ENCODE measurements at regions not wholly inside any gene's neighbourhood (a gene's known extent, or its start where the extent isn't known, plus 50 kb on each side); places are given as distances from the start of the nearest gene placed in this dataset.

GRCh38 chr3:124565013-124565412 lies 165.2 kb upstream of the UMPS start:
- Histone ChIP-seq H3K4me3 (ENCODE audit: low read length in 2 of 2) (no peak overlapping the region), H3K4me1 (ENCODE audit: control insufficient read depth in 2 of 2, insufficient read depth in 2 of 2, low read length in 2 of 2) (peaks cover 0 to 3% of the 10 kb centered on the region in 2 donors), H3K27ac (ENCODE audit: low read depth in 2 of 2, low read length in 2 of 2) (no peak overlapping the region), H3K36me3 (ENCODE audit: control insufficient read depth in 2 of 2, insufficient read depth in 2 of 2, low read length in 2 of 2) (no peaks in the 10 kb centered on the region), H3K9me3 (ENCODE audit: control insufficient read depth in 2 of 2, low read length in 2 of 2) (no peaks in the 10 kb centered on the region), H3K9ac (ENCODE audit: low read depth in 1 of 2, low read length in 2 of 2) (no peak overlapping the region), H3K27me3 (ENCODE audit: control insufficient read depth in 2 of 2, insufficient read depth in 2 of 2, low read length in 2 of 2) (no peaks in the 10 kb centered on the region)

GRCh38 chr3:124565551-124565950 lies 164.7 kb upstream of the UMPS start:
- no peaks in the 10 kb centered on the region for H3K9me3 ChIP-seq (ENCODE audit: control insufficient read depth in 2 of 2, low read length in 2 of 2)
- no peaks in the 10 kb centered on the region for H3K36me3 ChIP-seq (ENCODE audit: control insufficient read depth in 2 of 2, insufficient read depth in 2 of 2, low read length in 2 of 2)
- no peaks in the 10 kb centered on the region for H3K27me3 ChIP-seq (ENCODE audit: control insufficient read depth in 2 of 2, insufficient read depth in 2 of 2, low read length in 2 of 2)
- no peak overlapping the region for H3K4me3 ChIP-seq (ENCODE audit: low read length in 2 of 2)
- no peak overlapping the region for H3K27ac ChIP-seq (ENCODE audit: low read depth in 2 of 2, low read length in 2 of 2)
- H3K4me1 ChIP-seq (ENCODE audit: control insufficient read depth in 2 of 2, insufficient read depth in 2 of 2, low read length in 2 of 2): peaks cover 0 to 3% of the 10 kb centered on the region in 2 donors
- H3K9ac ChIP-seq (ENCODE audit: low read depth in 1 of 2, low read length in 2 of 2): no peak overlapping the region

GRCh38 chr3:124566701-124567100 lies 163.6 kb upstream of the UMPS start:
- Histone ChIP-seq H3K36me3 (ENCODE audit: control insufficient read depth in 2 of 2, insufficient read depth in 2 of 2, low read length in 2 of 2) (no peaks in the 10 kb centered on the region), H3K9ac (ENCODE audit: low read depth in 1 of 2, low read length in 2 of 2) (no peak overlapping the region), H3K27me3 (ENCODE audit: control insufficient read depth in 2 of 2, insufficient read depth in 2 of 2, low read length in 2 of 2) (no peaks in the 10 kb centered on the region), H3K4me3 (ENCODE audit: low read length in 2 of 2) (no peak overlapping the region), H3K9me3 (ENCODE audit: control insufficient read depth in 2 of 2, low read length in 2 of 2) (no peaks in the 10 kb centered on the region), H3K4me1 (ENCODE audit: control insufficient read depth in 2 of 2, insufficient read depth in 2 of 2, low read length in 2 of 2) (peaks cover 0 to 3% of the 10 kb centered on the region in 2 donors), H3K27ac (ENCODE audit: low read depth in 2 of 2, low read length in 2 of 2) (no peak overlapping the region)

- no peak overlapping the region for H3K9ac ChIP-seq (ENCODE audit: low read depth in 1 of 2, low read length in 2 of 2)
- H3K36me3 ChIP-seq (ENCODE audit: control insufficient read depth in 2 of 2, insufficient read depth in 2 of 2, low read length in 2 of 2): no peaks in the 10 kb centered on the region
- no peaks in the 10 kb centered on the region for H3K27me3 ChIP-seq (ENCODE audit: control insufficient read depth in 2 of 2, insufficient read depth in 2 of 2, low read length in 2 of 2)
- H3K9me3 ChIP-seq (ENCODE audit: control insufficient read depth in 2 of 2, low read length in 2 of 2): no peaks in the 10 kb centered on the region
- H3K27ac ChIP-seq (ENCODE audit: low read depth in 2 of 2, low read length in 2 of 2): no peak overlapping the region
- H3K4me1 ChIP-seq (ENCODE audit: control insufficient read depth in 2 of 2, insufficient read depth in 2 of 2, low read length in 2 of 2): peaks cover 0 to 3% of the 10 kb centered on the region in 2 donors
- no peak overlapping the region for H3K4me3 ChIP-seq (ENCODE audit: low read length in 2 of 2)
Measured at GRCh38 chr3:124567179-124567578, 163.1 kb upstream of the UMPS start.

- no peaks in the 10 kb centered on the region for H3K27me3 ChIP-seq (ENCODE audit: control insufficient read depth in 2 of 2, insufficient read depth in 2 of 2, low read length in 2 of 2)
- no peak overlapping the region for H3K4me3 ChIP-seq (ENCODE audit: low read length in 2 of 2)
- H3K27ac ChIP-seq (ENCODE audit: low read depth in 2 of 2, low read length in 2 of 2): no peak overlapping the region
- no peaks in the 10 kb centered on the region for H3K9me3 ChIP-seq (ENCODE audit: control insufficient read depth in 2 of 2, low read length in 2 of 2)
- no peak overlapping the region for H3K9ac ChIP-seq (ENCODE audit: low read depth in 1 of 2, low read length in 2 of 2)
- no peaks in the 10 kb centered on the region for H3K36me3 ChIP-seq (ENCODE audit: control insufficient read depth in 2 of 2, insufficient read depth in 2 of 2, low read length in 2 of 2)
- H3K4me1 ChIP-seq (ENCODE audit: control insufficient read depth in 2 of 2, insufficient read depth in 2 of 2, low read length in 2 of 2): peaks cover 0 to 2% of the 10 kb centered on the region in 2 donors
Measured at GRCh38 chr3:124569761-124570160, 160.5 kb upstream of the UMPS start.

GRCh38 chr3:124570232-124570631 lies 160.0 kb upstream of the UMPS start:
- no peaks in the 10 kb centered on the region for H3K4me1 ChIP-seq (ENCODE audit: control insufficient read depth in 2 of 2, insufficient read depth in 2 of 2, low read length in 2 of 2)
- H3K4me3 ChIP-seq (ENCODE audit: low read length in 2 of 2): no peak overlapping the region
- no peak overlapping the region for H3K9ac ChIP-seq (ENCODE audit: low read depth in 1 of 2, low read length in 2 of 2)
- no peak overlapping the region for H3K27ac ChIP-seq (ENCODE audit: low read depth in 2 of 2, low read length in 2 of 2)
- no peaks in the 10 kb centered on the region for H3K27me3 ChIP-seq (ENCODE audit: control insufficient read depth in 2 of 2, insufficient read depth in 2 of 2, low read length in 2 of 2)
- H3K9me3 ChIP-seq (ENCODE audit: control insufficient read depth in 2 of 2, low read length in 2 of 2): no peaks in the 10 kb centered on the region
- H3K36me3 ChIP-seq (ENCODE audit: control insufficient read depth in 2 of 2, insufficient read depth in 2 of 2, low read length in 2 of 2): no peaks in the 10 kb centered on the region

GRCh38 chr3:124572851-124573405 lies 157.3 kb upstream of the UMPS start:
- Histone ChIP-seq H3K4me3 (ENCODE audit: low read length in 2 of 2) (no peak overlapping the region), H3K36me3 (ENCODE audit: control insufficient read depth in 2 of 2, insufficient read depth in 2 of 2, low read length in 2 of 2) (no peaks in the 10 kb centered on the region), H3K4me1 (ENCODE audit: control insufficient read depth in 2 of 2, insufficient read depth in 2 of 2, low read length in 2 of 2) (no peaks in the 10 kb centered on the region), H3K9ac (ENCODE audit: low read depth in 1 of 2, low read length in 2 of 2) (no peak overlapping the region), H3K27ac (ENCODE audit: low read depth in 2 of 2, low read length in 2 of 2) (no peak overlapping the region), H3K9me3 (ENCODE audit: control insufficient read depth in 2 of 2, low read length in 2 of 2) (no peaks in the 10 kb centered on the region), H3K27me3 (ENCODE audit: control insufficient read depth in 2 of 2, insufficient read depth in 2 of 2, low read length in 2 of 2) (no peaks in the 10 kb centered on the region)

GRCh38 chr3:124574012-124574411 lies 156.2 kb upstream of the UMPS start:
- Histone ChIP-seq H3K36me3 (ENCODE audit: control insufficient read depth in 2 of 2, insufficient read depth in 2 of 2, low read length in 2 of 2) (no peaks in the 10 kb centered on the region), H3K27me3 (ENCODE audit: control insufficient read depth in 2 of 2, insufficient read depth in 2 of 2, low read length in 2 of 2) (no peaks in the 10 kb centered on the region), H3K9me3 (ENCODE audit: control insufficient read depth in 2 of 2, low read length in 2 of 2) (no peaks in the 10 kb centered on the region), H3K4me1 (ENCODE audit: control insufficient read depth in 2 of 2, insufficient read depth in 2 of 2, low read length in 2 of 2) (no peaks in the 10 kb centered on the region), H3K27ac (ENCODE audit: low read depth in 2 of 2, low read length in 2 of 2) (no peak overlapping the region), H3K9ac (ENCODE audit: low read depth in 1 of 2, low read length in 2 of 2) (no peak overlapping the region), H3K4me3 (ENCODE audit: low read length in 2 of 2) (no peak overlapping the region)

GRCh38 chr3:124576565-124577493 lies 153.4 kb upstream of the UMPS start:
- Histone ChIP-seq H3K36me3 (ENCODE audit: control insufficient read depth in 2 of 2, insufficient read depth in 2 of 2, low read length in 2 of 2) (no peaks in the 10 kb centered on the region), H3K27me3 (ENCODE audit: control insufficient read depth in 2 of 2, insufficient read depth in 2 of 2, low read length in 2 of 2) (no peaks in the 10 kb centered on the region), H3K27ac (ENCODE audit: low read depth in 2 of 2, low read length in 2 of 2) (no peak overlapping the region), H3K4me1 (ENCODE audit: control insufficient read depth in 2 of 2, insufficient read depth in 2 of 2, low read length in 2 of 2) (no peaks in the 10 kb centered on the region), H3K4me3 (ENCODE audit: low read length in 2 of 2) (no peak overlapping the region), H3K9me3 (ENCODE audit: control insufficient read depth in 2 of 2, low read length in 2 of 2) (no peaks in the 10 kb centered on the region), H3K9ac (ENCODE audit: low read depth in 1 of 2, low read length in 2 of 2) (no peak overlapping the region)

GRCh38 chr3:124577494-124578167 lies 152.6 kb upstream of the UMPS start:
- H3K9me3 ChIP-seq (ENCODE audit: control insufficient read depth in 2 of 2, low read length in 2 of 2): no peaks in the 10 kb centered on the region
- H3K36me3 ChIP-seq (ENCODE audit: control insufficient read depth in 2 of 2, insufficient read depth in 2 of 2, low read length in 2 of 2): no peaks in the 10 kb centered on the region
- no peak overlapping the region for H3K4me3 ChIP-seq (ENCODE audit: low read length in 2 of 2)
- H3K27me3 ChIP-seq (ENCODE audit: control insufficient read depth in 2 of 2, insufficient read depth in 2 of 2, low read length in 2 of 2): no peaks in the 10 kb centered on the region
- no peak overlapping the region for H3K9ac ChIP-seq (ENCODE audit: low read depth in 1 of 2, low read length in 2 of 2)
- H3K4me1 ChIP-seq (ENCODE audit: control insufficient read depth in 2 of 2, insufficient read depth in 2 of 2, low read length in 2 of 2): no peaks in the 10 kb centered on the region
- no peak overlapping the region for H3K27ac ChIP-seq (ENCODE audit: low read depth in 2 of 2, low read length in 2 of 2)

All from mucosa of rectum (tissue), 2 donors.